Mesodermal cell (in vitro differentiated cells): ENCODE measurements at regions not wholly inside any gene's neighbourhood (a gene's known extent, or its start where the extent isn't known, plus 50 kb on each side); places are given as distances from the start of the nearest gene placed in this dataset.

Experiments used
- H3K27ac ChIP-seq: 2 replicates; pipeline ENCODE4 v1.7.0; 2013; ENCODE audit warnings: mild to moderate bottlenecking, low read depth, low read length, moderate library complexity; ENCODE audit not compliant: severe bottlenecking
- H3K36me3 ChIP-seq: 2 replicates; pipeline ENCODE4 v1.7.1; 2013; ENCODE audit warnings: mild to moderate bottlenecking, low read length, moderate library complexity; ENCODE audit not compliant: control insufficient read depth, insufficient read depth
- H3K4me1 ChIP-seq: one replicate; pipeline ENCODE4 v1.7.1; 2013; ENCODE audit warnings: mild to moderate bottlenecking, low read length; ENCODE audit not compliant: insufficient read depth, control insufficient read depth, poor library complexity, severe bottlenecking
- H3K4me3 ChIP-seq: 2 replicates; pipeline ENCODE4 v1.7.0; 2013; ENCODE audit warnings: low read length, control low read depth, mild to moderate bottlenecking; ENCODE audit not compliant: insufficient read depth, poor library complexity, severe bottlenecking; ENCODE audit errors: extremely low read depth
- H3K9me3 ChIP-seq: 2 replicates; pipeline ENCODE4 v1.7.1; 2013; ENCODE audit warnings: mild to moderate bottlenecking, low read length, moderate library complexity; ENCODE audit not compliant: control insufficient read depth
- WGBS, 2 experiments: methylation state at CpG; one replicate each; pipeline ENCODE4 v1.1.5; 2013; ENCODE audit warnings: missing lambda C conversion rate in 2 of 2; ENCODE audit not compliant: insufficient coverage in 2 of 2; 5-methylcytosine and 5-hydroxymethylcytosine counted together

DNA sequence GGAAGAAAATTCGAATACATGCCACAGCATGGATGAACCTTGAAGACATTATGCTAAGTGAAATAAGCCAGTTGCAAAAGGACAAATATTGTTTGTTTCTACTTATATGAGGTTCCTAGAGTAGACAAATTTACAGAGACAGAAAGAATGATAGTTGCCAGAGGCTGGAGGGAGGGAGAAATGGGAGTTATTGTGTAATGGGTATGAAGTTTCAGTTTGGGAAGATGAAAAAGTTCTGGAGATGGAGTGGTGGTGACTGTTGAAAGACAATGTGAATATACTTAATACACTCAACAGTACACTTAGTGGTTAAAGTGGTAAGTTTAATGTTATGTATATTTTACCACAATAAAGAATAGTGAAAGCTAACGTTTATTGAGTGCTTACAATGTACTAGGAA is 99.6 kb upstream of the SLC44A1 start:
- 69 to 100% methylated on average over 1 of the region's 2 CpGs for WGBS, 2 experiments
- H3K9me3 ChIP-seq = no peaks in the 10 kb centered on the region
- no peak overlapping the region for H3K27ac ChIP-seq
- H3K4me3 ChIP-seq = no peak overlapping the region
- H3K36me3 ChIP-seq = no peaks in the 10 kb centered on the region
- peaks cover 3% of the 10 kb centered on the region for H3K4me1 ChIP-seq

DNA sequence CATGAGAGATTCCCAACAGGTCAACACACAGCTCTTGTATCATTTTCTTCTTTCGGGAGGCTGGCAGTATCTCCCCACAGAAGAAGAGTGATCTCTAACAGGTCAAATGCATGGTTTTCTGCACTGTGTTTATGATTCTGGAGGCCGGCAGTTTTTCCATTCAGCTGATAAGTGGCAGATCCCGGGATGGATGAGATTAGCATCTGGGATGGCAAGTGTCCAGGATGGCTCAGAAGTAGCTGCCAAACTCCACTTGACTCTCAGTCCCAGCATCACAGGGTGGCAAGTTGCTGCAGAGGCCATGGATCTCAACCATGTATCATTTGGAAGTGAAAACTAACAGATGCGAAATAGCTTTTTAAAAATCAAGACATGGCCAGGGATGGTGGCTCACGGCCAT is 97.8 kb upstream of the SLC44A1 start:
- WGBS, 2 experiments = 84 to 95% methylated on average over 4 to 5 of the region's 5 CpGs
- peaks cover 3% of the 10 kb centered on the region for H3K4me1 ChIP-seq

GRCh38 chr9:105147110-105147871 is 97.2 kb upstream of the SLC44A1 start:
- WGBS, 2 experiments = 89 to 90% methylated on average over 2 to 3 of the region's 4 CpGs
- no peaks in the 10 kb centered on the region for H3K36me3 ChIP-seq
- H3K27ac ChIP-seq = no peak overlapping the region
- H3K4me1 ChIP-seq = peaks cover 3% of the 10 kb centered on the region
- H3K4me3 ChIP-seq = no peak overlapping the region
- H3K9me3 ChIP-seq = no peaks in the 10 kb centered on the region

More for the DNA sequence above, 97.8 kb upstream of the SLC44A1 start:
- H3K9me3 ChIP-seq = no peaks in the 10 kb centered on the region
- no peak overlapping the region for H3K27ac ChIP-seq
- H3K36me3 ChIP-seq = no peaks in the 10 kb centered on the region
- H3K4me3 ChIP-seq = no peak overlapping the region

DNA sequence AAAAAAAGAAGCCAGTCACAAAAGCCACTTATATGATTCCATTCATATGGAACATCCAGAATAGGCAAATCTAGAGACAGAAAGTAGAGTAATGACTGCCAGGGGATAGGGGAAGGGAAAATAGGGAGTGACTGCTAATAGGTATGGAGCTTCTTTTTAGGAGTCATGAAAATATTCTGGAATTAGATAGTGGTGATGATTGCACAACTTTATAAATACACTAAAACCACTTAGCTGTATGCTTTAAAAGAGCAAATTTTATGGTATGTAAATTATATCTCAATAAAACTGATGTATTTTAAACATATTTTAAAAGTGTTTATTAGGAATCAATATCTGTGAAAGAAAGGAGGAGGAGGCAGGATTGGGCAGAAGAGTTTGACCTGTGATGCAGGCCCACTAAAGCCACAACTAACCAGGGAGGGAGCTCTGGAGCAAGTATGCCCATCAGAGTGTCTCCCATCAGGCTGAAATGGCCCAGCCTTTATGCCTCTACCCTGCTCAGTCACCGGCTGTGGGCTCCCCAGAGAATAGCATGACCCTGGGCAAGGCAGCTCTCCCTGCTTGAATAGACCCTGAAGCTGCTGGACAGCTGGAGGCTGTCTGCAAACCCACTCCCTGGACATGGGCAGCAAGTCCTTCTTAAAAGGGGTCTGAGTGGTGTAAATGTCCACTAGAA is 96.0 kb upstream of the SLC44A1 start:
- no peak overlapping the region for H3K4me3 ChIP-seq
- H3K9me3 ChIP-seq = no peaks in the 10 kb centered on the region
- no peaks in the 10 kb centered on the region for H3K36me3 ChIP-seq
- WGBS, 2 experiments = no CpG with 5 or more reads among the region's 1 CpG
- peaks cover 3% of the 10 kb centered on the region for H3K4me1 ChIP-seq
- H3K27ac ChIP-seq = no peak overlapping the region

GRCh38 chr9:105150991-105151685 is 93.3 kb upstream of the SLC44A1 start:
- H3K4me3 ChIP-seq = no peak overlapping the region
- 100% methylated on average over 1 of the region's 2 CpGs; no CpG with 5 or more reads in 1 of the 2 experiments for WGBS, 2 experiments
- H3K9me3 ChIP-seq = no peaks in the 10 kb centered on the region
- H3K4me1 ChIP-seq = peaks cover 3% of the 10 kb centered on the region
- H3K27ac ChIP-seq = no peak overlapping the region
- H3K36me3 ChIP-seq = no peaks in the 10 kb centered on the region

- no CpG with 5 or more reads among the region's 3 CpGs for WGBS, 2 experiments
- no peak overlapping the region for H3K27ac ChIP-seq
Measured at GRCh38 chr9:105151686-105151995, 92.8 kb upstream of the SLC44A1 start.

GRCh38 chr9:105154723-105155191 is 89.7 kb upstream of the SLC44A1 start:
- Histone ChIP-seq H3K4me1 (peaks cover 3% of the 10 kb centered on the region), H3K27ac (no peak overlapping the region), H3K36me3 (no peaks in the 10 kb centered on the region), H3K9me3 (no peaks in the 10 kb centered on the region), H3K4me3 (no peak overlapping the region)
- 100% methylated on average over 1 of the region's 2 CpGs; no CpG with 5 or more reads in 1 of the 2 experiments for WGBS, 2 experiments

More at GRCh38 chr9:105151686-105151995, 92.8 kb upstream of the SLC44A1 start:
- Histone ChIP-seq H3K4me3 (no peak overlapping the region), H3K9me3 (no peaks in the 10 kb centered on the region), H3K4me1 (peaks cover 3% of the 10 kb centered on the region), H3K36me3 (no peaks in the 10 kb centered on the region)

DNA sequence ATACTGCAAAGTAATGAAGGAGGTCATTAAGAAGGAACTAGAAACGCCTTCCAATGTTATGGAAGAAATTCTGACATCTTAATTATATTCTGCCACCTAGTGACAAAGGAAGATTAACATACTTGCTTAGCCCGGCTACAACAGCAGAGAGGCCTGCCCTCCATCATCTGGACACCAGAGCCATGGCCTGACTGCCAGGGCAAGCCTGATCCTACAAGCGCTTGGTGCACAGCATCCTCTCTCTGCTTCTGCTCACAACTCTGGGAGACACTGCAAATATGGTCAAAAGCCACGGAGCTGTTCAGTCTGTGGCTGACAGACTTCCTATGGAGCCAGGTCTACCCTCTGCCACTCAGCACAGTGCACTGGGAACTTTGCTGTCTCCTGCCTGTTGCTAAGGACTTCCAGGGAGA is 87.3 kb upstream of the SLC44A1 start:
- Histone ChIP-seq H3K4me1 (peaks cover 4% of the 10 kb centered on the region), H3K27ac (no peak overlapping the region), H3K4me3 (no peak overlapping the region), H3K36me3 (no peaks in the 10 kb centered on the region), H3K9me3 (no peaks in the 10 kb centered on the region)
- WGBS, 2 experiments = 30 to 48% methylated on average over 3 of the region's 4 CpGs

DNA sequence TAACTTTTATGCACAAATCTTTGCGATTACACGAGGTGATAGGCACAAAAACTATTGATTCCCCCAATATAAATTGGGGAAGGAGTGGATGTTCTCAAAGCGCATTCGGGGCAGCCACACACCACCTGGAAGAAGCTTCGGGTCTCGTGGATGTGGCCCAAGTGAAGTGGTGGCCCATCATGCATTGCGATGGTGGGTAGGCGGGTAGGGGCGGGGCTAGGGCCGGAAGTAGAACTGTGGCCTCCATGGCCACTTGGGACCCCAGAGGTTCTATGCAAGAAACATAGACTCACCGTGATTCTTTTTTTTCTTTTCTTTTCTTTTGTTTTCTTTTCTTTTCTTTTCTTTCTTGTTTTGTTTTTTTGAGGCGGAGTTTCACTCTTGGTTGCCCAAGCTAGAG is 86.4 kb upstream of the SLC44A1 start:
- Histone ChIP-seq H3K27ac (no peak overlapping the region), H3K36me3 (no peaks in the 10 kb centered on the region), H3K9me3 (no peaks in the 10 kb centered on the region), H3K4me3 (no peak overlapping the region), H3K4me1 (peaks cover 4% of the 10 kb centered on the region)
- WGBS, 2 experiments = 92 to 98% methylated on average over 8 to 10 of the region's 12 CpGs

DNA sequence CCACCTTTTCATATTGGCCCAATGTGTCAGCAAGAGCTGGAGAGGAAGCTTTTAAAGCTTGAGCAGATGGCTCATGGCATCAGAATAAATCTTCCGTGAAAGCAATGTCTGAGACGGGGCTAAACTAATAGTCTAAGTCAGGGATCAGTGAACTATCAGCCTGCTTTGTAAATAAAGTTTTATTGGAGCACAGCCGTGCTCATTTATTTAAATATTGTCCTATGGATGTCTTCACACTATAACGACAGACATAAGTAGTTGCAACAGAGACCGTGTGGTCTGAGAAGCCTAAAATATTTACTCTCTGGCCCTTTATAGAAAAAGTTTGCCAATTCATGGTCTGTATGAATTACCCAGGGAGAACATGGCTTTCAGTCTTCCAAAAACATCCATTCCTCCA is 85.6 kb upstream of the SLC44A1 start:
- H3K4me1 ChIP-seq = peaks cover 4% of the 10 kb centered on the region
- no peak overlapping the region for H3K27ac ChIP-seq
- 94 to 95% methylated on average over 2 to 5 of the region's 5 CpGs for WGBS, 2 experiments
- no peaks in the 10 kb centered on the region for H3K9me3 ChIP-seq
- no peak overlapping the region for H3K4me3 ChIP-seq
- no peaks in the 10 kb centered on the region for H3K36me3 ChIP-seq
